ENCODE measurements at regions not wholly inside any gene's neighbourhood (a gene's known extent, or its start where the extent isn't known, plus 50 kb on each side); places are given as distances from the start of the nearest gene placed in this dataset.
"Not testable (repeated sequence)": the region's sequence is repeated elsewhere in the genome, so short reads cannot be mapped to it uniquely, and the experiment has no call there.

DNA sequence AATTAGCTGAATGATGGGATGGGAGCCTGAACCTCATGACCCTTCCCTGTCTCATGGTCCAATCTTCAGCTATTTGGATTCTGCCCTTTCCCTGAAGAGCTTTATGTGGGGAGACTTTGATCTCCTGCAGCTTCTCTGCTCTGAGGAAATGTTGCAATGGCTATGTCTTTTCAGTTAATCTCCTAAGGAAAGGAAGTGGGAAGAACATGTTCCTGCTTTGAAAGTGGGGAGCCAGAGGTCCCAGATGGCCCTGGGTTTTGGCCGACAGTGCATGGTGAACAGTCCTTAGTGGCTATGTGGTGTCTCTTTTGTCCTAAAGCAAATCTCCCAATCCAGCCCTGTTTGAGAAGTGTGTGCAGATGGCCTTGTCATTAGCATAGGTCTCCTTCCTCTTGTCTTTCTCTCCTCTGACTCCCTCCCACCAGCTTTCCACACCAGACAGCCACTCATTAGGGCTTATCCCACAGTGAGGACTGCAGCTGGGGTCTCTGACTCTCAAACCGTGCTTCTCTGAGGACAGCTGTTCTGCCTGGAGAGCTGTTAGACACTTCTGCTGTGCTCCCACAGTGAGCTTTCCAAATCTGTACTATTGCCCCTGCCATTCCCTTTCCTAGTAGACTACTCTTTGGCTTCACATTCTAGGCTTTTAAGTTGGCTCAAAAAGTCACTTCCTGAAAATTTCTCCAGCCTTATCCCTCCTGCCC, 365.8 kb upstream of the UMPS start:
- no peak overlapping the region for H3K4me3 ChIP-seq
- intact Hi-C loops (cut with DNase I): no loop called here
- DNase-seq: no peak
- no peaks in the 10 kb centered on the region for H3K36me3 ChIP-seq
- TF ChIP-seq CTCF (IDR thresholded peaks at IDR 0.05): no peak
- no peaks in the 10 kb centered on the region for H3K27me3 ChIP-seq
- no peaks in the 10 kb centered on the region for H3K9me3 ChIP-seq
- 71 to 80% (median 77%) methylated on average over 2 of the region's 2 CpGs for WGBS, 3 donors
- no peak overlapping the region for H3K27ac ChIP-seq
- no peaks in the 10 kb centered on the region for H3K4me1 ChIP-seq (ENCODE audit: insufficient read depth)

GRCh38 chr3:124366655-124367054, 363.6 kb upstream of the UMPS start:
- WGBS, 3 donors: 97 to 100% (median 98%) methylated on average over 1 to 18 of the region's 27 CpGs
- H3K4me1 ChIP-seq (ENCODE audit: insufficient read depth); H3K36me3 ChIP-seq; H3K4me3 ChIP-seq; intact Hi-C loops (cut with DNase I); H3K27me3 ChIP-seq; H3K27ac ChIP-seq; H3K9me3 ChIP-seq; DNase-seq: not testable (repeated sequence)

DNA sequence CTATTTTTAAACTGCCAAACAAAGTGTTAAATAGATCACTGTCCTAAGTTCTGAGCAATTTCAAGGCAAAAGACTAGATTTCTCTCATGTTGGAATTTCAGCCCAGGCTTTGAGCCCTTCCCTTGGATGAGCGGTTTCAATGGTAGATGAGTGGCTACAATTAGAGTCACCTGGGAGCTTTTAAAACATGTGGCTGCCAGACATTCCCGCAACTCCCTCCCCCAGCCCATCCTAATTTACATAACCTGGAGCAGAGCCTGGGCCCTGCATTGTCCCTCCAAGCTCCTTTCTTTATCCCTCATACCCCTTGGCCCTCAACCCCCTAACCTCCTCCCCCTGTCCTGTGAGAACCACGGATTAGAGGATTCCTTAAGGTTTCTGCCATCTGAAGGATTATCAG, 357.5 kb upstream of the UMPS start:
- TF ChIP-seq EP300 (IDR thresholded peaks at IDR 0.05): no peak
- TF ChIP-seq CTCF (IDR thresholded peaks at IDR 0.05): no peak
- TF ChIP-seq POLR2A (IDR thresholded peaks at IDR 0.05): no peak
- Histone ChIP-seq H3K4me3 (no peak overlapping the region), H3K27me3 (no peaks in the 10 kb centered on the region), H3K4me1 (ENCODE audit: insufficient read depth) (no peaks in the 10 kb centered on the region), H3K9me3 (no peaks in the 10 kb centered on the region), H3K27ac (no peak overlapping the region), H3K36me3 (no peaks in the 10 kb centered on the region)
- 73 to 81% (median 78%) methylated on average over 3 of the region's 3 CpGs for WGBS, 3 donors
- intact Hi-C loops (cut with DNase I): no loop called here
- DNase-seq: no peak

DNA sequence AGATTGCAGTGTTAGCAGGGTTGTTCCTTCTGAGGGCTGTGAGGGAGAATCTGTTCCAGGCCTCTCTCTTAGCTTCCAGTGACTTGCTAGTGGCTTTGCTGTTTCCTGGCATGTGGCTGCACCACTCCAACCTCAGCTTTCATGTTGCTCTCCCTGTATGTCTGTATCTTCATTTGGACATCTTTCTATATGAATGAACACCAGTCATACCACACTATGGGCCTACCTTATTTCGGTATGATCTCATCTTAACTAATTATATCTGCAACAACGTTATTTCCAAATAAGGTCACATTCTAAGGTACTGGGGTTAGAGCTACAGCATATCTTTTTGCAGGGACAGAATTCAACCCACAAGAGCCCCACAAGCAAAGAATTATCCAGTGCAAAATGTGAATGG, 356.7 kb upstream of the UMPS start:
- H3K27me3 ChIP-seq: no peaks in the 10 kb centered on the region
- intact Hi-C loops (cut with DNase I): no loop called here
- no peak overlapping the region for H3K4me3 ChIP-seq
- H3K27ac ChIP-seq: no peak overlapping the region
- H3K36me3 ChIP-seq: no peaks in the 10 kb centered on the region
- TF ChIP-seq POLR2A (IDR thresholded peaks at IDR 0.05) (no peak), EP300 (IDR thresholded peaks at IDR 0.05) (no peak), CTCF (IDR thresholded peaks at IDR 0.05) (no peak)
- no peaks in the 10 kb centered on the region for H3K4me1 ChIP-seq (ENCODE audit: insufficient read depth)
- 87 to 91% (median 88%) methylated on average over 2 of the region's 2 CpGs for WGBS, 3 donors
- H3K9me3 ChIP-seq: no peaks in the 10 kb centered on the region
- no peak for DNase-seq

DNA sequence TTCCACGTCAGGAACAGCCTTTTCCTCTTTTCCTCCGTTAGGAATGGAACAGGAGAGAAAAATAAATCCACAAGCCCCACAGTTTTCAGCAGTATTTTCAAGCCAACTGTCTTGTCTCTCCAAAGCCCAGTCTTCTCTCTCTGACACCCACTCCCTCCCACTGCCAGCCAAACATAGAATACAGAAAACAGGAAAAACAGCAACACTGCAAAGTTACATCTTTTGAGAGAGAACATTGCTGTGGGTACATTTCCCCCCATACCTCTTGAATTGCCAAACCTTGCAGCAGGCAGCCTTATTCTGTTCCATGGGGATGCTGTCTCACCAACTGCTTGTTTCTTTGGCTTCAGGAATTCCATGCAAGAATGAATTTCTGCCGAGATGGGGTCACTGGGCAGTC, 355.7 kb upstream of the UMPS start:
- intact Hi-C loops (cut with DNase I): no loop called here
- WGBS, 3 donors: 48 to 66% (median 54%) methylated on average over 3 of the region's 3 CpGs
- no peak overlapping the region for H3K4me3 ChIP-seq
- no peak for TF ChIP-seq POLR2A (IDR thresholded peaks at IDR 0.05)
- TF ChIP-seq CTCF (IDR thresholded peaks at IDR 0.05): no peak
- no peak for TF ChIP-seq EP300 (IDR thresholded peaks at IDR 0.05)
- H3K27me3 ChIP-seq: no peaks in the 10 kb centered on the region
- H3K4me1 ChIP-seq (ENCODE audit: insufficient read depth): no peaks in the 10 kb centered on the region
- DNase-seq: no peak
- H3K27ac ChIP-seq: no peak overlapping the region
- no peaks in the 10 kb centered on the region for H3K36me3 ChIP-seq
- no peaks in the 10 kb centered on the region for H3K9me3 ChIP-seq
